ENCODE measurements at regions not wholly inside any gene's neighbourhood (a gene's known extent, or its start where the extent isn't known, plus 50 kb on each side); places are given as distances from the start of the nearest gene placed in this dataset.

DNA sequence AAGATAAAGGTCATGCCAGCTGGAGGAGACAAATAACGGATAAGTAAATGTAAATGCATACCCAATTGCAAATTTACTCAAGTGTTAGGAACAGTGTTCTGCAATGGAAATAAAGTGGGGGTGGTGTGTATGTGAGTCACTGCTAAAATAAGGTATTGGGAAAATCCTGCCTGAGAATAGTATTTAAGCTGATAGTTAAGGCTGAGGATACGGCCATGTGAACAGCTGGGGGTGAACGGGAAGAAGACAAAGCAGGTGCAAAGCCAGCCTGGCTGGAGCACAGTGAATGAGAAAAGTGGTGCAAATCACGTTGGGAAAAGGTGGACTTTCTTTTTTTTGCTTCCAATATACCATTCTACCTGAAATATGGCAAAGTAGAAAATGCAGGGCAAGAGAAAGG is 242.4 kb upstream of the SLC10A2 start:
- no peak for DNase-seq

DNA sequence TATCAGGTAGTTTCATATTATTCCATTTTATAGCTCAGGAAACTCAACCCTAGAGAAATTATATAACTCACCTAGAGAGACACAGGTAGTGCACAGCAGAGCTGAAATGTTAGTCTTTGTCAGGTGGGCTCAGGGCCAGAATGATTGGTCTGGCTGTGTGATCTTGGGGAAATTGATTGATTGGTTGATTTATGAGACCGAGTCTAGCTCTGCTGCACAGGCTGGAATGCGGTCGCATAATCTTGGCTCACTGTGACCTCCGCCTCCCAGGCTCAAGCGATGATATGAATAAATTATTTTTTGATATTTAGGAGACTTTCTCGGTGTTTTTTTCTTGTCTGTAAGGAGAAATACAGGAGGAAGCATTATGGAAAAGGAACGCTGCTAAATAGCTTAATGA is 239.9 kb upstream of the SLC10A2 start:
- DNase-seq = no peak

DNA sequence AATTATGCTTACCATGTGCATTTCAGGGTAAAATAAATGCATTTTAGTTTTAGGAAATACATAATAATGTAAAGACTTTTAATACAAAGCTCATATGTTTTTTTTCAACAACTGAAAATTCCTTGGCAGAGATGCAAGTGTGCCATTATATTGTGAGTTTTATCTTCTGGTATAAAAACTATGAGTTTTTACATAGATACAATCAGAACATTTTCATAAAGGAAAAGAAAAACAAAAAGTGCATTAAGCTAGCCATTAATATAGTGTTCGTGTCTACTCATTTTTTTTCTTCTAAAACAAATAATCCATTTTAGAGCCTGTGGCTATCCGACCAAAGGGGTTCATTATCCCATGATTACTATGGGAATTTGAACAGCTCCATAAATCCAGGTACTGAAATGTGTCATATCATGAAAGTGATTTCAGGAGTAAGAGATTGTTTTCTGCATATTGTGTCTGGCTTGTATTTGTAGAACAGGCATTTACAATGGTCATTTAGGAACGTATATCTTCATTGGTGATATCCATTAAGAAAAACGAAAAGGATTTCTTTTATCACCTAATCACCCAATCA is 236.9 kb upstream of the SLC10A2 start:
- no peak for DNase-seq

DNA sequence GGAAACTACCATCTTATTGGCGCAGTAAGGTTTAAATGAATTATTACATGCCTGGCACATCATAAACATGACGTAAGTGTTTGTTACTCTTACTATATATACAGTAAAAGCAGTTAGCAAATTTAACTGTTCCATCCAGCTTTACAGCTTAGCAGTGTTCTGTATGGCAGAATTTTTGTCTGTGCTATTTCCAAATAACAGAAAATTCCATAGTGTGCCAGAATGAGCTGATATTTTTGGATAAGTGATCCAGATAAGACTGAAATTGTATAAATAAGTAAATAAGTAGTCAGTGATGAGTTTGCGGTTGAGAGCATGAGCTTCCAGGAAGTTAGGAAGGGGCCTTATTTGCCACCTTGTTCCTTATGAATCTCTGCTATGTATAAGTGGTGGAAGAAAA is 236.5 kb upstream of the SLC10A2 start:
- no peak for DNase-seq

DNA sequence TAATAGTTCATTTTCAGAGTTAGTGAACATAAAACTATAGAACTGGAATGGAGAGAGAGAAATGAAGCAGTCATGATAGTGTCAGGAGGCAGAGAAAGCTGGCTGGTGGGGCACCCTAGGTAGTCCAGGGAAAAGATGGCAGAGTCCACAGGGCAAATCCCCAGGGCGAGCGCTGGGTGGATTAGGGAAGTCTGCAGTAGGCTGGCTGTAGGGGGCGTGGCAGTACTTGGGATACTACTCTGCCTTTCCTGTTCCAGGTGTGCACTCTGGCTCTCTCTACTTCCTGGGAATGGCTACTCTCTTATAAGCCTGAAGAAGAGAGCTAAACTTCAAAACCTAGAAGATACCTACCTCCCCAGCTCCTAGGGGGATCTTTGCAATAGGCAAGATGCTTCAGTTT is 232.9 kb upstream of the SLC10A2 start:
- DNase-seq = no peak

DNA sequence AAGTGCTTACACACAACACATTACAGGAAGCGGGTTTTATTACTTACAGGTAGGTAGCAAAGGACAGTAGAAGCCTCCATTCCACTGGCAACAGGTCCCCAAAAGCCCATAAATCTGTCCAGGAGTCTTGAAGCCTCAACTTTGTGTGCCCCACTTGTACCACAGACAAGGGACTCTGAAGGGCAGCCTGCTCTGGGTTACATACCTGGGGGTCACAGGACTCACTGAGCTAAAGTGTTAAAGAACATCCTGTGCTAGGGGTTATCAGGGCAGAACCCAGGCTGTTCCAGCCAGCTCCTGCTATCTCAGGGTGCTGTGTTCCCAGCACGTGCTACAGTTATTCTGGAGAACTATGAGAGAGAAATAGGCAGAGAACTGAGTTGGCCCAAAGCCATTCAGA is 230.9 kb upstream of the SLC10A2 start:
- DNase-seq = no peak

DNA sequence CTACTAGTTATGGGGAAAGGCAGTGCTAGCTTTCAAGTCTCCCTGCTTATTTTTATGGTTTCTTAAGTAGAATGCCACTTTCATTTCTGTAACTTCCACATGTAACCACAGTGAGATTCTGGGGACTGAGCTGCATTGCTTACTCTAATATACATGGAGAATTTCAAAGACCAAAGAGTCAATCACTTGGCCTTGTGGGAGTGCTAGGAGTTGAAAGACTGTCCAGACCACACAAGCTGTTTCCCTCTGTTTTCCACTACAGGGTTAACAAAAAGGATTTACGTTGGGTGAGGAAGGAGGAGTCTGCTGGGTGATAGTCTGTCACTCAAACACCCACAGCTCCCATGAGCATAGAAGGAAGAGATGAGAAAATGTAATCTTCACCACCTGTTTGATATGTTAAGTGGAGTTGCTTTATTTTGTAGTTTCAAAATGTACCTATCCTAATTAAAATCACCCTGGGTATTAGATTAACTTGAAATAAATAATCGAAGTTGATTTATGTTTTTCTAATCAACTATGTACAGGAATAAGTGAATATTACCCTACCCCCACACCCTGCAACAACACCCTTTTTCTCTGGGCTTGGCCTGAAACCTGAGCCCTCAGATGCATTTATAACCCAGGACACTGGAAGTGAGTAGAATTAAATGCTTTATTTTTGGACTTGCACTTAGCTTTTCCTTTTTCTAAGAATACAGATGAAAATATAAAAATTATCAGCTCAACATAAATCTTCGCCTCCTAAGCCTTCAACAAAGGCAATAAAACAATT is 225.8 kb upstream of the SLC10A2 start:
- no peak for DNase-seq

DNA sequence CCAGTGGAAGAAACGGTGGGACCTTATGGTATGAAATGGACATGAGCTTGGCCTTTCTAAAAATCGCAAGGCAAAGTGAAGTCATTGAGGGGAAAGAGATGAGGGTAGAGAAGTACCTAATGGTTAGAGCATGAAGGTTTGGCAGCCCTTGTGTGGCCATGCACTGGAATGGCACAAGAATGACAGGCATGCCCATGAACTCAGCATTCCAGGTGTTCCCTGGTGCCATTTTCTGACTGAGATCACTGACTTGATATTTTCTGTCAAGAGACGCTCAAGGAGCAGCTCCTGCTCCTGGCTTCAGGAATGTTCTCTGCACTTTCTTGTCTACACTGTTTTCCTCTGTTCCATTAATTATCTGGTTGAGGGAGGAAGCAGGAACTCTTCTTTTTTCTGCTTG is 225.0 kb upstream of the SLC10A2 start:
- no peak for DNase-seq

DNA sequence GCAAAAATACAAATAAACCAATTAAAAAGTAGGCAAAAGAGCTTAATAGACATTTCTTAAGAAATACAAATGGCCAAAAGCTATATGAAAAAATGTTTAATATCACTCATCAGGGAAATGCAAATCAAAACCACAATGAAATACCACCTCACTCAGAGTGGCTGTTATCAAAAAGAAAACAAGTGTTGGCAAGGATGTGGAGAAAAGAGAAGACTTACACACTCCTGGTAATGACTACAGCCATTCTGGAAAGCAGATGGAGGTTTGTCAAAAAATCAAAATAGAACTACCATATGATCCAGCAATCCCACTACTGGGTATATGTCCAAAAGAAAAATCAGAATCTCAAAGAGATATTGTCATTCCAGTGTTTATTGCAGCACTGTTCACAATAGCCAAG is 223.5 kb upstream of the SLC10A2 start:
- DNase-seq = no peak

DNA sequence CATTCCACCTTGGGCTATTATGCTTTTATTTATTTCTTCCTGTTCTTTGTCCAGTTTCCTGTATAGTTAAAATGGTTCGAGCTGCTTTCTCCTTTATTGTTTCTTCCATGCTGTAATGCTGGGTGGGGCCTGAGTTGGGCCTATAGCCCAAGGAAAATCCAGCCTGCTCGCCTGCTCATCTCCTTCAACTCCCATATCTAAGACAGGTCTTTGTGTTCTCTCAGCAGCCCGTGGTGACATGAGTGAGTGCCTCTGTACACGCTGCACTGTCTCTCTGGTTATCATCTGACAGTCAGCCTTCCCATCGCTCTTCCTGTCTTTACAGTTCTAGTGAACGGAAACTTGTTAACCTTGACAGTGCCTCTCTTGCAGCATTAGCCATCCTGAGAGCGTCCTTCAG is 221.9 kb upstream of the SLC10A2 start:
- no peak for DNase-seq

DNA sequence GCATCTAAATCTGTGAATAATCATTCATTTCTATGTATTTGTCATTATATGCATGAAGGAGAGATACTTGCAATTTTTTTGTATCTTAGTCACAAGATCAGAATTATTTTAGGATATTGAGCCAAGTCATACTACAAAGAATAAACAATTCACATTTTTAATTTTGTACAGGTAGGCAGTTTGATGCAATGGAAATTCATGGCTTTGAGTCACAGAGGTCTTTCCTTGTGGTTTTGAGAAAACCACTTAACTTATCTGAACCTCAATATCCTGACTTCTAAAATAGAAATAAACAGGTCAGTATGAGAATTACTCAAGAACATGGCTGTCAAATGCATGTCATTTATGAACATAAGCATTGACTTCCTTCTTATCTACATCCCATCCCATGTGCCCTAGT is 221.4 kb upstream of the SLC10A2 start:
- DNase-seq = no peak

DNA sequence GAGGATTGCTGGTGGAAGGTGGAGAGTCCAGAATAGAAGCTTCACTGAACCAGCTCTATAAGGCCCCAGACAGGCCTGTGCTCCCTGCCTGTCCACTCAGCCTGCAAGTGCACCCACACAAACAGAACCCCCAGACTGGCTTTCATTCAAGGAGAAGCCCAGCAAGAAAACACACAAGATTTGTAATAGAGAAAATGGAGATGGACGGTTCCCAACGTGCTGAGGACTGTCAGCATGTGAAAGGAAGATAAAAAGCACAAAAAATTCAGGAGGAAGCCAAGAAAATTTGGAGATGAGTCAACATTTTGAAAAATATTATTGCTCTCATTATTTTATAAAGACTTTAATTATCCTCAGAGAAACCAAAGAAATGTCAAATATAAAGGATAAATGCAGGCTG is 218.2 kb upstream of the SLC10A2 start:
- no peak for DNase-seq

DNA sequence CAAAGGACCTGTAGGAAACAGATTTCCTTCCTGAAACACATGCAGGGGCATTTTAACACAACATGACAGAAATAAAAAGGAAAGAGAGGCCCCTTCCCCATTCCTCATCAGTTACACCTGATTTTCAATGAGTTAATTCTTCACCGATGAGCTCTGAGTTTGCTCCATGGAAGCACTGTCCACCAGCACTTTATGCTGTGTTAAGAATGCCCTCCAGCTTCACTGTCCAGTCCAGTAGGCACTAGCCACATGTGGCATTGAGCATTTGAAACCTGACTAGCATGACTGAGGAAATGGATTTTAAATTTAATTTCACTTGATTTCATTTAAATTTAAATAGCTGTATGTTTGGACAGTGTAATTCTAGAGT is 217.2 kb upstream of the SLC10A2 start:
- no peak for DNase-seq

DNA sequence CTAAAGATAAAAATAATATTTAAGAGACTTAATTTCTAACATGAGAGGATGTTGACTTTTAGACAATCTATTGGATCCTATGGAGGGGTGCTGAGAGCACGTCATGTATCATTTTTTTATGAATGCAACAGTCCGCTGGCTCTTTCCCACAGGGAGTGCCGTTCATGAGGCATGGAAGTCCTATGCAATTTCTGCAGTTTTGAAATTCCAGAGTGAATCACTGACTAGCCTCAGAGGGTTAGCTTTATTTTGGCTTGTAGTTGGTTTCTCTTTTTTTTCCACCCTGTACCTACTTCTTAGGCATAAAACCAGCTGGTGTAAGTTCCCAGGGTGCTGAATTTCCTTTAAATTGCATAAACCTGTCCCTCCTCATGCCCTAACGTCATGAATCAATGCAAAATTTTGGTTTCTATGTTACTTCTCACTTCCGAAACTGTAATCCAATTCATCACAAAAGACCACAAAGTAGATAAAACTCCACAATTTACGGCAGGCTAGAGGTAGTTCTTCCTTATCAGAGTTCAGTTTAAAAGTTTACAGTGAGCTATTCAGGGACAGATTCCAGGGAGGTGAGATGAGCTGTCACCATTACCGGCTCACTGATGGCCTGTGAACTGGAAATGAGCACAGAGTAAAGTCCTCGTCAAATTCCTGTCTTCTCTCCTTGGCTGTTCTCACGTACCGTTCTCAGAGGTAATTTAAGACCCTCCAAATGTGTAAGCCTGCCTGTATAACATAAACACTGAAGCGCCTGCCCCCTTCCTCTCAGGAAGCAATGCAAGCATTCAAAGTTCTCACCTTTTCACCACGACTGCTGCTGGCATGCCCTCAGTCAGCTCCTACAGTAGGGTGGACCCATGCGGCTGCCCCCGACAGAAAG is 216.6 kb upstream of the SLC10A2 start:
- DNase-seq = no peak

DNA sequence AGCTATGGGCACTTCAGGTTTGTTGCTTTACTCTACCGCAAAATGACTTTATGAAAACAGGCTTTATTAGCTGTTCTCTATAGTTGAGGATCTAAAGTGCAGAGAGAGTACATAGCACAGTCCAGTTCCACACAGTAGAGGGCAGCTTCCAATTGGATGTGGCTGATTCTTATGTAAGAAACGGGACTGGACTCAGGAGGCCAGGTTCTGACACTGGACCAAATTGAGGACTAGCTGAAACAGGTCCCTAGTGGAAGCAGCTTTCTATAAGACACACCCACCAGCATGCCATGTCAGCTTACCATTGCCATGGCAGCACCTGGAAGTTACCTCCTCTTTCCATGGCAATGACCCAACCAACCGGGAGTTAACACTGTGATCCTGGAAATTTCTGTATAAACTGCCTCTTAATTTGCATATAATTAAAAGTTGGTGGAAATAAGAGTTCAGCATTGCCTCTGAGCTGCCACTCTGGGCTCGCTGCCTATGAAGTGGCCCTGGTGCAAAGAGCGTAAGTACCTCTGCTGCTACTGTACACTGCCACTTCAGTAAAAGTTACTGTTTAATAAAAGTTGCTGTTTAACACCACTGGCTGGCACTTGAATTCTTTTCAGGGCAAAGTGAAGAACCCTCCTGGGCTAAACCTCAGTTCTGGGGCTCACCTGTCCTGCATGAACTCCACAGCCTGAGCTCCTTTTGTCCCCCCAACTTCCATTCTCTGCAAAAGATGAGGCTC is 211.9 kb upstream of the SLC10A2 start:
- no peak for DNase-seq

DNA sequence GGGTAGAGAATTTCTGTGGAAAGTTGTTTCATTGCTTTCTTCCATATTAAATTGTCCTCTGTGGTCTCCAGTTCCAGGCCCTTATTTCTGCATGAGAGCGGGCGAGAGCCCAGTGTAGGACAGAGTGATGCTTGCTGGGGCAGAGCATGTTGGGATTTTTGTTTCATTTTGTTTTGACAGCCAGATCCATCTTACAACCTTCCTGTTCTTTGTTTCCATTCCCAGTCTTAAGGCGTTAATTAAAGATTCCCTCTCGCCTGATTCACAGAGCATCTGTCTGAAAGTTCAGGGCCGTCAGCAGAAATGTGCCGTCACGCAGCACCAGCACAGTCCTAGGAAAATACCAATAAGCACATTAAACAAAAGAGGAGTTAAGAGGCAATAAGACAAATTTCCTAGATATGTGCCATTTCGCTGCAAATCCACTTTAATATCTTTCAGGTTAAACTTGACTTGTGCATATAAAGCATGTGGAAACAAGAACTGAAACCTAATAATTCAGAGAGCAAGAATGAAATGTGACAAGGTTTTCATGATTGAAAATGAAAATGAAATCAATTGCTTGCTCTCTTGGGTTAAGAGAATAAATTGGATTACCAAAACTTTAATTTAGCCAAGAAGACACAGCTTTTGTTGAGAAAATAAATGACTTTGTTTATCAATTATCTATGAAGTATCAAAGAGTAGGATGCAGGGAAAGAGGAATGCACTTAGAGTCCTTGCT is 210.7 kb upstream of the SLC10A2 start:
- DNase-seq = no peak

DNA sequence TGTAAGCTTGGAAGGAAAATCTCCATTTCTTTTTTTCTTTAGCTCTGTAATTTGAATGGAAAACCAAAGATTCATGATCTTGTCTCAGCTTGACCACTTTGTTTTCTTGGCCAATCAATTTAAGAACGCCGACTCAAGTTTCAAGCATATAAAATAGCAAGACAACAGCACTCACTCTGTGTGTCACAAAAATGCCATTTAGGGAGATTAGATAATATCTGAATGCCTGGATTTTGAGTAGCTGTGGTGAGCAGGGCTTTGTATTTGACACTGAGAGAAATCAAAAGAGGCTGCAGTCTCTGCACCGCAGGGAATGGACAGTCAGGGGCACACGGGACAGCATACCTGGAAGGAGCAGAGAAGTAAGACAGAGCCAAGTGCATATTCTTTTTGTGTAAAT is 209.5 kb upstream of the SLC10A2 start:
- no peak for DNase-seq

DNA sequence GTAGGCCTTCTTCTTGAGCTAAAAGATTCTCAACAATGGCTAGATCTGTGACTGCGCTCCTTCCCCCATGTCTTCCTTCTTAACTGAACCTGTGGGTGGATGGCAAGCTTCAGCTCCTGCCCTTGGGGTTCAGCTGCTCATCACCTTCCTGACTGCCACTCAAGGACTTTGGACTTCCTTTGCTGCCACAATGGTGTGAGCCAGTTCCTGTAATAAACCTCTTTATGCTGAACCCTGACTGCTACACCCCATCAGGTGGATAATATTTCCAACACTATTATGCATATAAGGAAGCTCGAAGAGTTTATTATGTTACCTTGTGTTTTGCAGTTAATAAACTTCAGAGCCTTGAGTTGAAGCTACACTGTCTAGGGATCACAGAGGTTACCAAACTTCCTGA is 208.9 kb upstream of the SLC10A2 start:
- no peak for DNase-seq

DNA sequence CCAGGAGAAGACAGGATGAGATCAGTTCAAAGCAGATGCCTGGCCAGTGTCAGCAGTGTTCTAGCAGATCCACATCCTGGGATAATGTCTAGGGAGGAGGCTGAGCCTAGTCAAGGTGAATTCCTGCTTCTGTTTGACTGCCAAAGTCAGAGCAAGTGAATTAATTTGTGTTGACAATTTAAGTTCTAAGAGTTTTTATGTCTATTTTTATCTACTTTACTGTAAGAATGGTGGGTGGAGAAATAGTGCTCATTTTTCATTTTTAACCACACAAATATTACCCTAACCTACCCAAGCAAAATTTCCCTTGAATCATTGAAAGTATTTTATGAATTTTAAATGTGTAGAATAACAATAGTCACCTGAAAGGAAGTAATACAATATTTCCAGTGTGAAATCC is 207.6 kb upstream of the SLC10A2 start:
- DNase-seq = no peak

DNA sequence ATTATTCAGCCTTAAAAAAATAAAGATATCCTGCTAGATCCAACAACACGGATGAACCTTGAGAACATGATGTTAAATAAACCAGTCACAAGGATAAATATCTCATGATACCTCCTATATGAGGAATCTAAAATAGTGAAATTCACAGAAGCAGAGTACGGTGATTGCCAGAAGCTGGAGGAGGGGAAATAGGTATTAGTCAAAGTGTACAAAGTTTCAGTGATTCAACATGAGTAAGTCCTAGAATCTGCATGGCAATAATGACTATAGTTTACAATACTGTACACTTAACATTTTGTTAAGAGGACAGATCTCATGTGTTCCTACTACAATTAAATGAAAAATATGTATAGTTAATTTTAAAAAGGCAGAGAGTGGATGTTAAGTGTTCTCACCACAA is 206.6 kb upstream of the SLC10A2 start:
- no peak for DNase-seq

DNA sequence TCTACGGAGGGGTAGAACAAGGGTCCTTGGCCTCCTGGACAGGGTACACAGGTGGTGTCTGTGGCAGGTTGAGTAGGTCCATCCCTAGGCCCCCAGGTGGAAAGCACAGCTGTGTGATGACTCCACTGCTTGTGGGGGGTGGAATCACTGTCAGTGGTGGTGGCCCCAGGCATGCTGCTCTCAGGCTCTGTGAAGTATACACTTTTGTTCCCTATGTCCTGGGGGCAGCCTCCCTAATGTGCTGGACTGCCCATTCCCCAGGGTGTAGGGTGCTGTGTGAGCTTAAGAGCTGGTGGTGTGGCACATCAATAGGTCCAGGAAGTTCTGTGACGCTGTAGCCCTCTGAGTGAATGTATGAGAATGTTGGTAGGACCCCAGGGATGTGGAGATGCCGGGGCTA is 197.2 kb upstream of the SLC10A2 start:
- DNase-seq = no peak

DNA sequence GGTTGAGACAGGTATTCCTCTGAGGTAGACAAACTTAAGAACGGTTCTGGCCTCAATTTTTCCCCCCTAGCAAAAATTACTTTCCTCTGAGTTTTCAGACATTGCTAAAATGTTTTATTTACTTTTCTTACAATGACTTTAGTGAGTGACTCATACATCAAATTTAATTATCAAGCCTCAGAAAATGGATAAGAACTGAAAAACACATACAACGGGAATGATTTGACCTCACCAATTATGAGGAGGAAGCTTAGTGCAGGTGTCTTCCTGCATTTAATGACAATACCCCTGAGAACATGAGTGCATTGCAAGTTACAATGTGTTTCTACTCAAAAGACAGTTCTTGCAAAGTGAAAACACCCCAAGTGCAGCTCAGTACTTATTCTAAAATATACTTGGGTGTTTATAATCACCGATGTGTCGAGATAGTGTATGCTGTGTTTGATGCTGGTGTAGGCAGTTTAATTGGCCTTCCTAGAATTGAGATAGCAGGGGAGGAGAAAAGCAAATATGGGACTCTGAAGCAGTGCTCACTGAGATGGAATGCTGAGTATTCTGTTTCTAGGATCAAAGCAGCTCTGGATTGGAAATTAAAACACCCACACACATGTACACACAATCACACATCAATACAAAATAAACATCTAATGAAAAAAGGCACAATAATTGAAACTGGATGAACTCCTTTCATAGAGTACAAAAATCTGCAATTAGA is 189.5 kb upstream of the SLC10A2 start:
- no peak for DNase-seq
